Subcutaneous abdominal adipose tissue (tissue), 5 donors: ENCODE measurements at regions not wholly inside any gene's neighbourhood (a gene's known extent, or its start where the extent isn't known, plus 50 kb on each side); places are given as distances from the start of the nearest gene placed in this dataset.
"Not testable (repeated sequence)": the region's sequence is repeated elsewhere in the genome, so short reads cannot be mapped to it uniquely, and the experiment has no call there.

Source experiments
- H3K27ac ChIP-seq: one replicate; pipeline ENCODE4 v1.7.0; 2013; ENCODE audit warnings: low read depth, mild to moderate bottlenecking, inconsistent platforms, low read length, moderate library complexity
- H3K27me3 ChIP-seq, 5 donors: one replicate each; pipeline ENCODE4 v1.7.0; 2013; ENCODE audit warnings: low read length in 5 of 5, inconsistent platforms in 1 of 5; ENCODE audit not compliant: control insufficient read depth in 5 of 5, insufficient read depth in 4 of 5
- H3K36me3 ChIP-seq, 5 donors: one replicate each; pipeline ENCODE4 v1.7.0; 2013; ENCODE audit warnings: low read length in 5 of 5; ENCODE audit not compliant: control insufficient read depth in 5 of 5, insufficient read depth in 5 of 5
- H3K4me1 ChIP-seq, 5 donors: one replicate each; pipeline ENCODE4 v1.7.0; 2013; ENCODE audit warnings: low read length in 5 of 5, mild to moderate bottlenecking in 3 of 5, moderate library complexity in 1 of 5; ENCODE audit not compliant: control insufficient read depth in 5 of 5, insufficient read depth in 5 of 5
- H3K4me3 ChIP-seq, 5 donors: one replicate each; pipeline ENCODE4 v1.7.0; 2013; ENCODE audit warnings: low read length in 5 of 5, low read depth in 1 of 5
- H3K9ac ChIP-seq, 5 donors: one replicate each; pipeline ENCODE4 v1.7.0; 2013; ENCODE audit warnings: low read length in 5 of 5, mild to moderate bottlenecking in 4 of 5, moderate library complexity in 3 of 5
- H3K9me3 ChIP-seq, 5 donors: one replicate each; pipeline ENCODE4 v1.7.0; 2013; ENCODE audit warnings: low read length in 5 of 5; ENCODE audit not compliant: control insufficient read depth in 5 of 5
- donor health status: healthy.
- donor health status: healthy.
- donor health status: healthy.
- donor health status: healthy.
- donor health status: healthy.

GRCh38 chr5:99730653-99731052, 801.8 kb upstream of the CHD1 start:
- H3K9me3 ChIP-seq, H3K9ac ChIP-seq, H3K27ac ChIP-seq, H3K27me3 ChIP-seq, H3K4me1 ChIP-seq, H3K36me3 ChIP-seq, H3K4me3 ChIP-seq: not testable (repeated sequence)

GRCh38 chr5:99724732-99725290, 796.0 kb upstream of the CHD1 start:
- no peak overlapping the region for H3K4me3 ChIP-seq
- H3K9ac ChIP-seq: no peak overlapping the region
- no peaks in the 10 kb centered on the region for H3K4me1 ChIP-seq
- no peaks in the 10 kb centered on the region for H3K27me3 ChIP-seq
- H3K36me3 ChIP-seq: no peaks in the 10 kb centered on the region
- H3K9me3 ChIP-seq: no peaks in the 10 kb centered on the region
- no peak overlapping the region for H3K27ac ChIP-seq

- Histone ChIP-seq H3K4me1 (no peaks in the 10 kb centered on the region), H3K27me3 (no peaks in the 10 kb centered on the region), H3K36me3 (no peaks in the 10 kb centered on the region), H3K9ac (no peak overlapping the region), H3K9me3 (no peaks in the 10 kb centered on the region), H3K4me3 (no peak overlapping the region), H3K27ac (no peak overlapping the region)
Measured at GRCh38 chr5:99721506-99721905, 792.7 kb upstream of the CHD1 start.

GRCh38 chr5:99715921-99716320, 787.1 kb upstream of the CHD1 start:
- Histone ChIP-seq H3K9ac (no peak overlapping the region), H3K27me3 (no peaks in the 10 kb centered on the region), H3K27ac (no peak overlapping the region), H3K36me3 (no peaks in the 10 kb centered on the region), H3K4me1 (no peaks in the 10 kb centered on the region), H3K4me3 (no peak overlapping the region), H3K9me3 (peaks cover 0 to 4% (median 2%) of the 10 kb centered on the region in 5 donors)

GRCh38 chr5:99706160-99706559, 777.4 kb upstream of the CHD1 start:
- Histone ChIP-seq H3K9ac (no peak overlapping the region), H3K9me3 (peaks cover 0 to 5% (median 0%) of the 10 kb centered on the region in 5 donors), H3K4me3 (no peak overlapping the region), H3K4me1 (no peaks in the 10 kb centered on the region), H3K27me3 (no peaks in the 10 kb centered on the region), H3K36me3 (no peaks in the 10 kb centered on the region), H3K27ac (no peak overlapping the region)

GRCh38 chr5:99702565-99702964, 773.8 kb upstream of the CHD1 start:
- H3K27me3 ChIP-seq: no peaks in the 10 kb centered on the region
- H3K36me3 ChIP-seq: no peaks in the 10 kb centered on the region
- H3K27ac ChIP-seq: no peak overlapping the region
- H3K4me1 ChIP-seq: no peaks in the 10 kb centered on the region
- H3K9ac ChIP-seq: no peak overlapping the region
- no peak overlapping the region for H3K4me3 ChIP-seq
- H3K9me3 ChIP-seq: peaks cover 0 to 2% (median 0%) of the 10 kb centered on the region in 5 donors

GRCh38 chr5:99694884-99695283, 766.1 kb upstream of the CHD1 start:
- no peak overlapping the region for H3K9ac ChIP-seq
- no peaks in the 10 kb centered on the region for H3K27me3 ChIP-seq
- H3K4me1 ChIP-seq: no peaks in the 10 kb centered on the region
- no peak overlapping the region for H3K4me3 ChIP-seq
- H3K27ac ChIP-seq: no peak overlapping the region
- H3K36me3 ChIP-seq: no peaks in the 10 kb centered on the region
- H3K9me3 ChIP-seq: no peaks in the 10 kb centered on the region

- Histone ChIP-seq H3K9ac (no peak overlapping the region), H3K9me3 (no peaks in the 10 kb centered on the region), H3K4me1 (no peaks in the 10 kb centered on the region), H3K4me3 (no peak overlapping the region), H3K27me3 (no peaks in the 10 kb centered on the region), H3K27ac (no peak overlapping the region), H3K36me3 (no peaks in the 10 kb centered on the region)
Measured at GRCh38 chr5:99686538-99686937, 757.7 kb upstream of the CHD1 start.

- H3K9me3 ChIP-seq: no peaks in the 10 kb centered on the region
- H3K27ac ChIP-seq: no peak overlapping the region
- H3K4me1 ChIP-seq: no peaks in the 10 kb centered on the region
- no peaks in the 10 kb centered on the region for H3K36me3 ChIP-seq
- no peak overlapping the region for H3K4me3 ChIP-seq
- H3K9ac ChIP-seq: no peak overlapping the region
- H3K27me3 ChIP-seq: no peaks in the 10 kb centered on the region
Measured at GRCh38 chr5:99675974-99676373, 747.2 kb upstream of the CHD1 start.

GRCh38 chr5:99674101-99674500, 745.3 kb upstream of the CHD1 start:
- Histone ChIP-seq H3K9me3 (no peaks in the 10 kb centered on the region), H3K36me3 (no peaks in the 10 kb centered on the region), H3K4me3 (no peak overlapping the region), H3K4me1 (no peaks in the 10 kb centered on the region), H3K27ac (no peak overlapping the region), H3K27me3 (no peaks in the 10 kb centered on the region), H3K9ac (no peak overlapping the region)

- H3K9ac ChIP-seq: no peak overlapping the region
- H3K36me3 ChIP-seq: no peaks in the 10 kb centered on the region
- H3K27me3 ChIP-seq: peaks cover 0 to 2% (median 0%) of the 10 kb centered on the region in 5 donors
- H3K4me1 ChIP-seq: no peaks in the 10 kb centered on the region
- H3K9me3 ChIP-seq: no peaks in the 10 kb centered on the region
- H3K4me3 ChIP-seq: no peak overlapping the region
- H3K27ac ChIP-seq: no peak overlapping the region
Measured at GRCh38 chr5:99664972-99665371, 736.2 kb upstream of the CHD1 start.
